ENCODE measurements at regions not wholly inside any gene's neighbourhood (a gene's known extent, or its start where the extent isn't known, plus 50 kb on each side); places are given as distances from the start of the nearest gene placed in this dataset.

- no peak for TF ChIP-seq PATZ1 (CRISPR knock-in tag; IDR thresholded peaks at IDR 0.05; ENCODE audit: borderline replicate concordance)
- no peak for TF ChIP-seq ESRRG (CRISPR knock-in tag; IDR thresholded peaks at IDR 0.05)
- TF ChIP-seq OSR1 (CRISPR knock-in tag; IDR thresholded peaks at IDR 0.05), result no peak
- TF ChIP-seq TCF4 (CRISPR knock-in tag; IDR thresholded peaks at IDR 0.05; ENCODE audit: borderline replicate concordance), result no peak
- TF ChIP-seq BACH2 (CRISPR knock-in tag; IDR thresholded peaks at IDR 0.05; ENCODE audit: borderline replicate concordance), result no peak
- no peak for TF ChIP-seq ZFP30 (CRISPR knock-in tag; IDR thresholded peaks at IDR 0.05)
- no peak for TF ChIP-seq CREB5 (CRISPR knock-in tag; IDR thresholded peaks at IDR 0.05; ENCODE audit: low read depth)
- no peak for TF ChIP-seq POU6F1 (CRISPR knock-in tag; IDR thresholded peaks at IDR 0.05; ENCODE audit: borderline replicate concordance, low read depth)
- TF ChIP-seq ZNF70 (CRISPR knock-in tag; IDR thresholded peaks at IDR 0.05), result no peak
- no peak for TF ChIP-seq ZNF565 (CRISPR knock-in tag; conservative IDR thresholded peaks at IDR 0.05; ENCODE audit: low read depth)
These were observed 56.5 kb upstream of the SLC6A11 start for GRCh38 chr3:10759495-10759894.
